ENCODE measurements at regions not wholly inside any gene's neighbourhood (a gene's known extent, or its start where the extent isn't known, plus 50 kb on each side); places are given as distances from the start of the nearest gene placed in this dataset.

GRCh38 chr3:16816048-16816780, 68.5 kb upstream of the PLCL2 start:
- H3K36me3 Mint-ChIP-seq: peaks cover 2% of the 10 kb centered on the region
- DNase-seq (ENCODE audit: low spot score in 2 of 2) (no peak), ATAC-seq (ENCODE audit: low read depth) (no peak)
- no peak overlapping the region for H3K27ac Mint-ChIP-seq
- no peaks in the 10 kb centered on the region for H3K4me1 Mint-ChIP-seq
- no peaks in the 10 kb centered on the region for H3K9me3 Mint-ChIP-seq
- no peaks in the 10 kb centered on the region for H3K27me3 Mint-ChIP-seq
- no peak overlapping the region for H3K4me3 Mint-ChIP-seq

- H3K27ac Mint-ChIP-seq: no peak overlapping the region
- no peak overlapping the region for H3K4me3 Mint-ChIP-seq
- H3K4me1 Mint-ChIP-seq: peaks cover 4% of the 10 kb centered on the region
- no peaks in the 10 kb centered on the region for H3K27me3 Mint-ChIP-seq
- peaks cover 2% of the 10 kb centered on the region for H3K36me3 Mint-ChIP-seq
- no peak for DNase-seq (ENCODE audit: low spot score in 2 of 2)
- H3K9me3 Mint-ChIP-seq: no peaks in the 10 kb centered on the region
- no peak for ATAC-seq (ENCODE audit: low read depth)
Measured at GRCh38 chr3:16817197-16817596, 67.6 kb upstream of the PLCL2 start.

GRCh38 chr3:16818194-16818593, 66.6 kb upstream of the PLCL2 start:
- Mint-ChIP-seq H3K27me3 (no peaks in the 10 kb centered on the region), H3K9me3 (no peaks in the 10 kb centered on the region), H3K27ac (no peak overlapping the region), H3K4me3 (no peak overlapping the region), H3K4me1 (peaks cover 9% of the 10 kb centered on the region), H3K36me3 (peaks cover 2% of the 10 kb centered on the region)
- ATAC-seq (ENCODE audit: low read depth) (no peak), DNase-seq (ENCODE audit: low spot score in 2 of 2) (no peak)

- Mint-ChIP-seq H3K4me3 (no peak overlapping the region), H3K4me1 (peaks cover 15% of the 10 kb centered on the region), H3K9me3 (no peaks in the 10 kb centered on the region), H3K27ac (no peak overlapping the region), H3K36me3 (peaks cover 2% of the 10 kb centered on the region), H3K27me3 (no peaks in the 10 kb centered on the region)
- DNase-seq (ENCODE audit: low spot score in 2 of 2) (no peak), ATAC-seq (ENCODE audit: low read depth) (no peak)
Measured at GRCh38 chr3:16818945-16819344, 65.8 kb upstream of the PLCL2 start.

GRCh38 chr3:16820485-16820884, 64.3 kb upstream of the PLCL2 start:
- Mint-ChIP-seq H3K4me3 (no peak overlapping the region), H3K27me3 (no peaks in the 10 kb centered on the region), H3K9me3 (no peaks in the 10 kb centered on the region), H3K27ac (no peak overlapping the region), H3K4me1 (peaks cover 24% of the 10 kb centered on the region), H3K36me3 (peaks cover 2% of the 10 kb centered on the region)
- ATAC-seq (ENCODE audit: low read depth) (no peak), DNase-seq (ENCODE audit: low spot score in 2 of 2) (no peak)

- no peaks in the 10 kb centered on the region for H3K27me3 Mint-ChIP-seq
- no peaks in the 10 kb centered on the region for H3K9me3 Mint-ChIP-seq
- H3K4me3 Mint-ChIP-seq: no peak overlapping the region
- ATAC-seq (ENCODE audit: low read depth): no peak
- H3K36me3 Mint-ChIP-seq: peaks cover 2% of the 10 kb centered on the region
- DNase-seq (ENCODE audit: low spot score in 2 of 2): no peak
- H3K27ac Mint-ChIP-seq: no peak overlapping the region
- H3K4me1 Mint-ChIP-seq: peaks cover 24% of the 10 kb centered on the region
Measured at GRCh38 chr3:16821053-16821452, 63.7 kb upstream of the PLCL2 start.

- no peaks in the 10 kb centered on the region for H3K36me3 Mint-ChIP-seq
- H3K27ac Mint-ChIP-seq: peak overlapping the region; percentile 67
- peak overlapping the region; percentile 9 for H3K4me3 Mint-ChIP-seq
- H3K27me3 Mint-ChIP-seq: no peaks in the 10 kb centered on the region
- ATAC-seq (ENCODE audit: low read depth): peak; percentile 87
- DNase-seq (ENCODE audit: low spot score in 2 of 2): no peak
- peaks cover 24% of the 10 kb centered on the region for H3K4me1 Mint-ChIP-seq
- no peaks in the 10 kb centered on the region for H3K9me3 Mint-ChIP-seq
Measured at GRCh38 chr3:16824081-16824696, 60.6 kb upstream of the PLCL2 start.

- Mint-ChIP-seq H3K4me1 (peaks cover 24% of the 10 kb centered on the region), H3K9me3 (no peaks in the 10 kb centered on the region), H3K4me3 (no peak overlapping the region), H3K36me3 (no peaks in the 10 kb centered on the region), H3K27me3 (no peaks in the 10 kb centered on the region), H3K27ac (no peak overlapping the region)
- DNase-seq (ENCODE audit: low spot score in 2 of 2): no peak
- no peak for ATAC-seq (ENCODE audit: low read depth)
Measured at GRCh38 chr3:16825617-16826204, 59.0 kb upstream of the PLCL2 start.

GRCh38 chr3:16828815-16829214, 55.9 kb upstream of the PLCL2 start:
- Mint-ChIP-seq H3K4me3 (no peak overlapping the region), H3K36me3 (no peaks in the 10 kb centered on the region), H3K9me3 (no peaks in the 10 kb centered on the region), H3K4me1 (peaks cover 10% of the 10 kb centered on the region), H3K27ac (no peak overlapping the region), H3K27me3 (no peaks in the 10 kb centered on the region)
- ATAC-seq (ENCODE audit: low read depth) (peak; percentile 68), DNase-seq (ENCODE audit: low spot score in 2 of 2) (peak; percentile 32 to 55)

- DNase-seq (ENCODE audit: low spot score in 2 of 2) (no peak), ATAC-seq (ENCODE audit: low read depth) (no peak)
- no peak overlapping the region for H3K27ac Mint-ChIP-seq
- H3K9me3 Mint-ChIP-seq: no peaks in the 10 kb centered on the region
- H3K4me3 Mint-ChIP-seq: no peak overlapping the region
- no peaks in the 10 kb centered on the region for H3K27me3 Mint-ChIP-seq
- H3K4me1 Mint-ChIP-seq: no peaks in the 10 kb centered on the region
- no peaks in the 10 kb centered on the region for H3K36me3 Mint-ChIP-seq
Measured at GRCh38 chr3:16831846-16832245, 52.9 kb upstream of the PLCL2 start.

- Mint-ChIP-seq H3K36me3 (no peaks in the 10 kb centered on the region), H3K4me3 (no peak overlapping the region), H3K27me3 (no peaks in the 10 kb centered on the region), H3K9me3 (no peaks in the 10 kb centered on the region), H3K4me1 (peaks cover 9% of the 10 kb centered on the region), H3K27ac (no peak overlapping the region)
- ATAC-seq (ENCODE audit: low read depth): no peak
- no peak for DNase-seq (ENCODE audit: low spot score in 2 of 2)
Measured at GRCh38 chr3:16834214-16834613, 50.5 kb upstream of the PLCL2 start.

GRCh38 chr3:16834753-16835152, 50.0 kb upstream of the PLCL2 start:
- no peak for DNase-seq (ENCODE audit: low spot score in 2 of 2)
- no peak for ATAC-seq (ENCODE audit: low read depth)
- no peaks in the 10 kb centered on the region for H3K36me3 Mint-ChIP-seq
- no peak overlapping the region for H3K4me3 Mint-ChIP-seq
- H3K4me1 Mint-ChIP-seq: peaks cover 9% of the 10 kb centered on the region
- no peaks in the 10 kb centered on the region for H3K9me3 Mint-ChIP-seq
- no peak overlapping the region for H3K27ac Mint-ChIP-seq
- no peaks in the 10 kb centered on the region for H3K27me3 Mint-ChIP-seq
